GM12875 (cell line): ENCODE measurements at regions not wholly inside any gene's neighbourhood (a gene's known extent, or its start where the extent isn't known, plus 50 kb on each side); places are given as distances from the start of the nearest gene placed in this dataset.

ENCODE experiments used
- H3K4me3 ChIP-seq: one replicate; pipeline ENCODE4 v1.5.1; 2011; ENCODE audit warnings: low read depth, low read length, control low read depth
- TF ChIP-seq, protein P1 (sequence below): IDR thresholded peaks from 2 replicates; pipeline ENCODE4 v1.5.1; 2011; ENCODE audit warnings: low read depth, mild to moderate bottlenecking, control low read depth, inconsistent platforms, low read length, moderate library complexity, borderline replicate concordance; ENCODE audit not compliant: insufficient read depth

DNA sequence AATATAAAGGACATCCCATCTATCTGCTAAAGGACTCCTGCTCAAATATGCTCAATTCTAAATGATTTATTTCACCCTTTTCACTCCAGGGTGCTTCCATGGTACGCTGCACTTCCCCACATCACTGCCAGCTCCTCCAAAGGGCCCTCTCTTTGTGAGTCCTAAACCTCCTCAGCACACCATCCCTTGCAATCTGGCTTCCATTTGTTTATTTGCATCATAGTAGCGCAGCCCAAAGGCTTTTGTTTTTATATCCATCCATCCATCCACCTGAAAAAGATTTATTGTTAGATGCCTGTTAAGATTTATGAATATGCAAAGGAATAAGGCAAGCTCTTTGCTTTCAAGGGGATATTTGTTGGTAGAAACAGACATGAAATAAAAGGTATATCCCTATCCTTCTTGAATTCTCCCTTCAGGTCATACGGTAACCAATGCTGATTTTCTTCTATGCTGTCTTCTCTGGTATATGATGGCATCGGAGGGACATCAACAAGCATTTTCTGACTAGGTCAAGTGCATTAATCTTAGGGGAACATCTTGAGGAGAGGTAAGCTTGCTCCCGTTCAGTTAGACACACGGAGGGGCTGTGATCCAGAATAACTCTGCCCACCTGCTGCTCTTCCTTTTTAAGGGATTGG, 397.6 kb downstream of the LIG4 start:
- TF ChIP-seq, protein P1, sequence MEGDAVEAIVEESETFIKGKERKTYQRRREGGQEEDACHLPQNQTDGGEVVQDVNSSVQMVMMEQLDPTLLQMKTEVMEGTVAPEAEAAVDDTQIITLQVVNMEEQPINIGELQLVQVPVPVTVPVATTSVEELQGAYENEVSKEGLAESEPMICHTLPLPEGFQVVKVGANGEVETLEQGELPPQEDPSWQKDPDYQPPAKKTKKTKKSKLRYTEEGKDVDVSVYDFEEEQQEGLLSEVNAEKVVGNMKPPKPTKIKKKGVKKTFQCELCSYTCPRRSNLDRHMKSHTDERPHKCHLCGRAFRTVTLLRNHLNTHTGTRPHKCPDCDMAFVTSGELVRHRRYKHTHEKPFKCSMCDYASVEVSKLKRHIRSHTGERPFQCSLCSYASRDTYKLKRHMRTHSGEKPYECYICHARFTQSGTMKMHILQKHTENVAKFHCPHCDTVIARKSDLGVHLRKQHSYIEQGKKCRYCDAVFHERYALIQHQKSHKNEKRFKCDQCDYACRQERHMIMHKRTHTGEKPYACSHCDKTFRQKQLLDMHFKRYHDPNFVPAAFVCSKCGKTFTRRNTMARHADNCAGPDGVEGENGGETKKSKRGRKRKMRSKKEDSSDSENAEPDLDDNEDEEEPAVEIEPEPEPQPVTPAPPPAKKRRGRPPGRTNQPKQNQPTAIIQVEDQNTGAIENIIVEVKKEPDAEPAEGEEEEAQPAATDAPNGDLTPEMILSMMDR = no peak

DNA sequence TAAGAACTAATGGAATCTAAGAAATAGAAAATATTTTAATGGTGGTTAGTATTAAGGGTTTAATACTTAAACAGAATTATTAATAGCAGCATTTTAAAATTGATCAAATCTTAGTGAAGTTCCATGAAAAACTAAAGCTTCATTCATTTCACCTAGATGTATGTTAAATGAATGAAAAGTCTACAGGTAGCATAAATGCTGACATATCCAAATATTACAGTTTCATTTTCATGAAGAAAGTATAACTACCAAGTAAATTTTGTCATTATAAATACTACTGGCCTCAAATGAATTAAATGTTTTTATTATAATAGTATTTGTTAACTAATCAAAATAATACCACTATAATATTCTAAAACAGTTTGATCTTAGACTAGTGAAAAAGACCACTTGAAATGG, 403.3 kb downstream of the LIG4 start:
- TF ChIP-seq, protein P1 = no peak
- no peak overlapping the region for H3K4me3 ChIP-seq

More for the DNA sequence above, 397.6 kb downstream of the LIG4 start:
- H3K4me3 ChIP-seq = no peak overlapping the region

DNA sequence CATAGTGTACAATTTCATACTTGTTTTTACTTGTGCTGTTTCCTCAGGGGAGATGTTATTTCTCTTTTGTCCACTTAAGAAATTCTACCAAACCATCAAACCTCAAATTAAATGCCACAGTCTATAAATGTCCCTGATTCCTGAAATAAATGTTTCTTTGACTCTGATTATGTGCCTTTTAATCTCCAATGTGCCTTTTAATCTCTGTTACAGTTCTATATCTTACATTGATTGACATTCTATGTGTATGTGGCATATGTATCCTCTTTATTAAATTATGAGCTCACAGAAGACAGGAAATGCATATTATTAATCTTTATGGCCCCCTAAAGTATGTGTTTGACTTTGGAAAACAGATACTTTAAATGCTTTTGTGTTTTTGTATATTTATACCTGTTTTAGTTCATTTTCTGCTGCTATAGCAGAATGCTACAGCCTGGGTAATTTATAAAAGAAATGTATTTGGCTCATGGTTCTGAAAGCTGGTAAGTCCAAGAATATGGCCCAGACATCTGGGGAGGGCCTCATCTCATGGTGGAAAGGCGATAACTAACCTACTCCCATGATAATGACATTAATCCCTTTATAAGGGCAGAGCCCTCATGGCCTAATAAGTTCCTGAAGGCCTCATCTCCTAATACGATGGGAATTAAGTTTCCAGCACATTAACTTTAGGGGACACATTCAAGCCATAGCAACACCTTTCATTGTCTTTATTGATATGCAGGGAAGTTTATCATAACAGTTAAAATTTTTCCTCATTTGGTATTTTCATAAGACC, 403.9 kb downstream of the LIG4 start:
- TF ChIP-seq, protein P1 = no peak
- no peak overlapping the region for H3K4me3 ChIP-seq

DNA sequence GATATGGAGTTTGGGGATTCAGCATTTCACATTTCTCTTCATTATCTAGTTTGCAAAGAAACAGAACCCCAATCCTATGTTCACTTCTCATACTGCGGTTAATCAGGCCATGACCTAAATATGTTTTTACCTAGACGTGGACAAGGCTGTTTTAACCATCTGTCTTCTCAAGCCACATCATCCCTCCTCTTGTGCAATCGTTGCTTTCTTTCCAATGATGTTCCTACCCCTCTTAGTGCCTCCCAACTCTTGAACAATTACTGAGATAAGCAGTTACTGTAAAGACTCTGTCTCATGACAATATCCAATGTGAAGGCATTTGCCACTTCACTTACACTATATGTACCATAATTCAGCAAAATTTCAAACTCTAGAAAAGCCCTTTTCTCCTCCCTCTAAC, 406.2 kb downstream of the LIG4 start:
- H3K4me3 ChIP-seq = no peak overlapping the region
- TF ChIP-seq, protein P1 = no peak

DNA sequence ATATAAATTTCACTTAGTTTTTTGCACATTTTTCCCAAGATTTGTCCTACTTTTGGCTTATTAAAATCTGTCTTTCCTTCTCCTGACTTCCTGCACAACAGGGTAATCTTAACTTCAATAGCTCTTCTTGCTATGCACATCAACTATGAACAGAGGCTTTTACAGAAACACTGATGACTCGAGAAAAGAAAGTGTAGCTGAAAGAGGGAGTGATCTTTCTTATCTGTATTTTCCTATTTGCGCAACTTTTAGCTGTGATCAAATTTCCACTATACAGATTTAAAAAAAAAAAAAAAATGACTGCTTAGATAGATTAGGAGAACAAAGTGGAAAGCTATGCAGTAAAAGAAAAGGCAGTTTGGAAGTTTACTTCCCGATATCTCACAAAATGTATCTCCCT, 406.9 kb downstream of the LIG4 start:
- TF ChIP-seq, protein P1 = no peak
- no peak overlapping the region for H3K4me3 ChIP-seq

DNA sequence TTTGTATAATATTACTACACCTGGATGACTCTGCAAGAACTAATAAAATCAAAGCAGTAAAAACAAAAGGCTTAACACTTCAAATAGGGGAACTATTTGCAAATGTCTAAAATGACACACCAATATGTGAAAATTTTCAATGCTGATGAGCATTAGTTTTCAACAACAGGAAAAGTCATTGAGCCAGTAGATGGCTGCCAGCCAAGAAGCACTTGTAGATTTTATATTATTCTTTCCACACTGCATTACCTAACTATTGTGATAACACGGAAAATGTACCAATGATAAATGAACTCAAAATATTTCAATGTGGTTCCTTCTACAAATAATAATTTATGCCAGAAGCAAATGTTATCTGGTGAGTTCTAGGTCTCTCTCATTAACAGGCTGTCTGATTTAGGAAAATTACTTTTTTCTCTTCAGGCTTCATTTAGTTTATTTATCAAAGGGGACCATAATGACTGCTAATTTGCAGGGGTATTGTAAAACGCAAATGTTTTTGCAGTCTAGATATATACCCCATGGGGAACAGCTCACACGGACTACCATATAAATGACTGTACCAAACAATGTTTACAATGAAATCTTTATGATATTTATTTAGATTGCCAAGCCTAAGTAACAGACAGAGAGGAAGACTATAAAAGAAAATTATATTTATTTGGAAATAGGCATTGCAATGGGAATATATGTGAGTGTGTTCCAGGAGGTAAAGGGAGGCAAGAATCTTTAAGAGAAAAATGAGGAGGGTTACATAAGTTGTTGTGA, 407.8 kb downstream of the LIG4 start:
- TF ChIP-seq, protein P1 = no peak
- no peak overlapping the region for H3K4me3 ChIP-seq
